Activated CD4-positive, alpha-beta T cell treated with anti-CD3 and anti-CD28 coated beads, Interleukin-2, Interleukin-6, amounts not matched to agents 100 ng/mL and 50 ng/mL, durations not matched to agents 16 hours and 8 hours (primary cell): ENCODE measurements at regions not wholly inside any gene's neighbourhood (a gene's known extent, or its start where the extent isn't known, plus 50 kb on each side); places are given as distances from the start of the nearest gene placed in this dataset.
"Not testable (repeated sequence)": the region's sequence is repeated elsewhere in the genome, so short reads cannot be mapped to it uniquely, and the experiment has no call there.

Experiments used
- DNase-seq: peaks from one replicate; pipeline ENCODE4 v3.0.0-alpha.2; 2020

DNA sequence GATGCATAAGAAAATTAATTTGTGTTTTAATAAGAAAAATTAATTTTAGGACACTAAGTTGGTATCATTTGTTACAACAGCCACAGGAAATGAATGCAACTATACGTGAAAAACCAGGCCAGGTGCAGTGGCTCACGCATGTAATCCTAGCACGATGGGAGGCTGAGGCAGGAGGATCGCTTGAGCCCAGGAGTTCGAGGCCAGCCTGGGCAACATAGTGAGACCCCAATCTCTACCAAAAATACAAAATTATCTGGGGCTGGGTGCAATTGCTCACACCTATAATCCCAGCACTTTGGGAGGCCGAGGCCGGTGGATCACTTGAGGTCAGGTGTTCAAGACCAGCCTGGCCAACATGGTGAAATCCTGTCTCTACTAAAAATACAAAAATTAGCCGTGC is 132.2 kb upstream of the CIBAR2 start:
- not testable (repeated sequence) for DNase-seq

DNA sequence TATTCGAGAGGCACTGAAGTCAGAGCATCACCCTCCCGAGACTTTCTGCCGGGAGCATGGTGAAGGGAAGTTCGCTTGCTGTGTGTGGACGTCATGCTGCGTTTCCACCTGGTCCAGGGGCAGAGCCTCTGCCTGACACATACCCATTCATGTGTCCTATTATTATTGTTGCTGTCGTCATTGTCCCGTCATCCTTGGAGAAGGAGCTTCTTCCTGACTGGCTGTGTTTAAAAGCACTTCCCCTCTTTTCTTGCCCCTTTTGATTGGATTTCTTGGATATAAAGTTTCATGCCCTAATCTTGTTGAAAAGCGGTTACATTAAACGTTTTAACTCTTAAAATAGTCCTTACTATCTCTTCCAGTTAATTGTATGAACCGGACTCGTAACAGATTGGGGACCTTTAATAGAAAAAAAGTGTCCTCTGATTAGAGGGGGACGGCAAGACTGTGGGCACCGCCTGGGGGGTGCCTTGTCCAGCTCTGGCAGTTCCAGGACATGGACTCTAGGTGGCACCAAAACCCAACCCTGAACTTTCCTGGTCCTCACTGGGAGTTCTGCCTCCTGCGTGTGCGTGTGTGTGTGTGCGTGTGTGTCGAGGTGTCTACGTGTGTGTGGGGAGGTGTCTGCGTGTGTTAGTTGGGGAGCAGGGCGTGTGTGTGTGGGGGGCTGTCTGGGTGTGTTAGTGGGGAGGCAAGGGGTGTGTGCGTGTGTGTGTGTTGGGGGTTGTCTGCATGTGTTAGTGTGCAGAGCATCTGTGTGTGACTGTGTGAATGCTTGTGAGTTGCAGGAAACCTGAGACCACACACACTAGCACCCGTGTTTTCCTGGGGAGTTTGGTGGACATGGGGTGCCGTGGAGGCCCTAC is 133.3 kb upstream of the CIBAR2 start:
- peak; percentile 47 for DNase-seq

DNA sequence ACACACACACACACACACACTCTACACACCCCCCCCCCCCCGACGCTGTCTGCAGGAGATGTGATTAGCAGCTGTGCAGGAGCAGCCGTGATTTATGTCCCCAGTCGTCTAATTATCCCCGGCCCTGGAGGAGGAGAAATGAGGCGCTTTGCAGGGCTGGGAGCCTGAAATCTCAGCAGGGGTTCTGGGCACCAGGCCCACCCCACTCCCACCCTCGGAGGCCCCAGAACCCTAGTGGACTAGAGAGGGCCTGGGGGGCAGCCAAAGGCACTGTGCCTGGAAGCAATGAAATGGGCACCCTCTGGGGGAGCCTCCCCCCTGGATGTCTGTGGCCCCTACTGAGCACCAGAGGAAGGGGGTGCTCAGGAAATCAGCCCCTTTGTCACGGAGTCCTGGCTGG is 134.2 kb upstream of the CIBAR2 start:
- no peak for DNase-seq

DNA sequence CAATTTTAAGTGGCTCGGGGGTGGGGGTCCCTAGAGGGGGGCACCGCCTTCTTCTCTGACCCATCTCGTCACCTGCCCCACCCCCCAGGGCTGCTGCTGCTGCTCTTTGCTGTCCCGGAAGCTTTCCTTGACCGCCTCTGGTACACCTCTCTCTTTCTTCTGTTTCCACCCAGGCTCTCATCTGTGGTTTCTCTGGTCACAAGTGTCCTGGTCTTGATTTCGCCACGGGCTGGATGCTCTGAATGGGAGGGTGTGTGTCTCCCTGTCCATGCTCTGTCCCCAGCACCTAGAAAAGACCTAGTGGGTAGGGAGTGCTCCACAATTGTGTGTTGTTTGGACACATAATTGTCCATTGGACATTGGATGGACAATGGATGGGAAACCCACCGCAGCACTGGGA is 134.7 kb upstream of the CIBAR2 start:
- DNase-seq = no peak

DNA sequence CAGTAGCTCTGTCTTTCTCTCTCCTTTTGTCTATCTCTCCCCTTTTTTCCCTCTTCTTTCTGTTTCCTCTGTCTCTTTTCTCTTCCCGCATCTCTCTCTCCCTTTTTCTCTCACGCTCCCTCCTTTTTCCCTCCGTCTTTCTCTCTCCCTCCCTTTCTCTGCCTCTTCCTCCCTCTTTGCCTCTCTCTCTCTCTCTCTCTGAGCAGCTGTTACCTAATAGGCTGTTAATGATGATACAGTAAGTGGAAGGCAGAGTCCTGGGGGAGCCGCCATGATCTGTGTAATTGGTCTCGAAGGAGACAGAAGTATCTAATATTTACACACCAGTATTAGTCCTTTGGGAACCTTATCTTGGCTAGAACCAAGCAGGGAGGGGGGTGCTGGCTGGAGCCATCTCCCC is 136.1 kb upstream of the CIBAR2 start:
- no peak for DNase-seq

DNA sequence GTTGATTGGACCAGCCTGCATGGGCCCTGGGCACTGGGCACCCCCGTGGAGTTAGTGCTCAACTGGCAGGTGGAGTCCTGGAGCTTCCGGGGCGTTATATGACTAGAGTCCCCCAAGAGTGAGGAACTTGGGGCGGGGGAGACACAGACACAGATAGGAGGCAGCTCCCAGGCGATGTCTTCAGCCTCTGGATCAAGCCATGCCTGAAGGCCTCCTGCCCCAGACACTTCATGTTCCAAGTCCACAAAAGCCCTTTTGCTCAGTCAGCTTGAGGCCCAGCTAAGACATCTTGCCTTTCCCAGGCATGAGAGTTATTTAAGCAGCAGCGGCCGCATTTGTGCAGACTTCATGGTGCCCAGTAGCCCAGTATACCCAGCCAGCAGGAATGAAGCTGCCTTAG is 136.6 kb upstream of the CIBAR2 start:
- DNase-seq = no peak

DNA sequence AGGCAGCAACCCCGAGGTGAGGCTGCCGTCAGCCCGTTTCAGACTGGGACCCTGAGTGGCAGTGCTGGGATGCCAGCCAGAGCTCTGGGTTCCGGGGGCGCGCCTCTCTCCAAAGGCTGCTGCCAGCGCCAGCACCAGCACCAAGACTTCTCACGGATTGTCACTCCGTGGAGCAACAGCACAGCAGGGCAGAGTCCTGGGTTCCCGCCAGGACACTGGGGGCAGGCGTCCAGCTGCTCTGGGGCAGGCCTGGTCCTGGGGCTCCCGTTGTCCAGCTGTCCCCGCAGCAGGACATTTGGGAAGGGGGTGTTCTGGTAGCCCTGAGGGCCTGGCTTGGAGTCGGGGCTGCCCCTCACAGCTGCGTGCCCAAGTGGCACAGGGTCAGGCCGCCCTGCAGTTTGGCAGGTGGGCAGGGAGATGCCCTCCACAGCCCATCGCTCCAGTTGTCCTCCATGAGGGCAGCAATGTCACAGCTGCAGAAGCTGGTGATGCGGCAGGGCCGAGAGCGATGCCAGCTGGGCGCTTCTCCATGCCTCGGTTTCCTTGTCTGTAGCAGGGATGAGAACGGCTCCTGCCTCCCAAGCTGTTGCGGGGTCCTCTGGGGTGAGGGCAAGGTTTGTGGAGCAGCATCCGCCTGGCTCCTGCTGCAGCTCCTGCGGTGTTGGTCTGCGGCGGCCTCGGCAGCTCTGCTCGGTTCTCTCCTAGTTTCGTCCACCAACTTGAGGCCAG is 137.3 kb upstream of the CIBAR2 start:
- no peak for DNase-seq

DNA sequence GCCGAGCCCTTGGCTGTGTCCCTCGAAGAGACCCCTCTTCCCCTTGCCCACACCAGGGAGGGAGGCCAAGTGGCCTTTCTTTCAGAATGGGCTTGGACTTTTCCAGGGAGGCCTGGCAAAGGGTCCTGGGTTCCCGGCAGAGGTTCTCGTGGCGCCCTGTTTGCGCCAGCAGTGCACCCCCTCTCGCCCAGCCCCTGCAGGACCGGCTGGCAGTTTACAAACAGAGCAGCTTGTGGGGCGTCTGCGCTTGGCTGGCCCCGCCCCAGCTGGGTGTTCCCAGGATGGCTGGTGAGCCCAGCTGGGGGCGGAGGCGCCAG is 137.8 kb upstream of the CIBAR2 start:
- no peak for DNase-seq

DNA sequence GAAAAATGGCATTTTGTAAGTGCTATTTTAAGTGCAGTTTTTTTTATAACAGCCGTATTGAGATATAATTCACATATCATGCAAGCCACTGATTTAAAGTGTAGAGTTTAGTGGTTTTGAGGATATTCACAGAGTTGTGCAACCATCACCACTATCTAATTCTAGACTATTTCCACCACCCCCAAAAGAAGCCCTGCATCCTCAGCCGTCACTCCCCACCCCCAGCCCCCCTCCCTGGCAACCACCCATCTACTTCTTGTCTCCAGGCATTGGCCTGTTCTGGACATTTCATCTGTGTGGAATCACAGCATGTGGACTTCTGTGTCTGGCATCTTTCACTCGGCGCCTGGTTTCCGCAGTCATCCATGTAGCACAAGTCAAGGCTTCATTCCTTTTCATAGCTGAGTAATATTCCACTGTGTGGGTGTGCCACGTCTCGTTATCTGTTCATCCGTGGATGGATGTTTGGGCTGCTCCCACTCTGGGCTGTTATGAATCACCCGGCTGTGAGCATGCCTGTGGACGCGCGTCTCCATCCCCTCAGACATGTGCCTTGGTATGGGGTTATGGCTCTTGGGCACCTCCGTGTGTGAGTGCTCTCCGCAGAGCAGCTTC is 138.4 kb upstream of the CIBAR2 start:
- no peak for DNase-seq

DNA sequence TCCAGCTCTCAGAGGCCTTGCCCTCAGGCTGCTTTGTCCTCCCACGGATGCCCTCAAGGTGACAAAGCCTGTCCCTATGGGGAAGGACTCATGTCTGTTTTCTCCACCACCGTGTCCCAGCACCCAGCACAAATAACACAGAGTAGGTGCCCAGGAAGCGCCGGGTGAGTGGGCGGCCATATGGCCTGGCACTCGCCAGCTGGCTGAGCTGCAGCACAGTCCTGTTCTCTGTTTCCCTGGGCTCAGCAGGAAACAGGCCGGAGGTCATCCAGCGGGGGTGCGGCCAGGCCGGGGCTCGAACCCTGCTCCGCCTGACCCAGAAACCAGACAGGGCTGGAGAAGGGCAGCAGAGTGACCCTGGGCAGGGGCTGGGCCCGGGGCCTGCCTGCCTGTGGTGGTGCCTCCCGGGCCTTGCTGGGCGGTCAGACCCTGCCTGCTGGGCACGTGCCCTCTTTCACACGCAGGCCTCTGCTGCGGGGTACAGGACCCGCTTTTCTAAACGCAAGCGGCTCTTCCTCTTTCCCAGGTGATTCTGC is 139.0 kb upstream of the CIBAR2 start:
- no peak for DNase-seq

DNA sequence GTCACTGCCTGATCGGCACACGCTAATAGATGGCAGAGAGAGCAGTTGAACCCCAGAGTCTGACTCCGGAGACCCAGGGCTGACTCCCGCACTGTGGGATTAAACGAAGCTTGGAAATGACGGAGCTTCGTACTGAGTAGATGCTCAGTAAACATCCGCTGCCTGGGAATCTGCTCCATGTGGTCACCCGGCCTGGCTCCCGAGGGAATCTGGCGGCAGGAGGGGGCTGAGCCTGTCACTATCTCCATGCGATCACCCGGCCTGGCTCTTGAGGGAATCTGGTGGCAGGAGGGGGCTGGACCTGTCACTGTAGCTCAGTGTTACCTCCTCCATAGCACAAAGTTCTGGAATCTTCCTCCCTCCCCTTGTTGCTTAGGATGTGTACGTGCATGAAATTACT is 139.7 kb upstream of the CIBAR2 start:
- no peak for DNase-seq

DNA sequence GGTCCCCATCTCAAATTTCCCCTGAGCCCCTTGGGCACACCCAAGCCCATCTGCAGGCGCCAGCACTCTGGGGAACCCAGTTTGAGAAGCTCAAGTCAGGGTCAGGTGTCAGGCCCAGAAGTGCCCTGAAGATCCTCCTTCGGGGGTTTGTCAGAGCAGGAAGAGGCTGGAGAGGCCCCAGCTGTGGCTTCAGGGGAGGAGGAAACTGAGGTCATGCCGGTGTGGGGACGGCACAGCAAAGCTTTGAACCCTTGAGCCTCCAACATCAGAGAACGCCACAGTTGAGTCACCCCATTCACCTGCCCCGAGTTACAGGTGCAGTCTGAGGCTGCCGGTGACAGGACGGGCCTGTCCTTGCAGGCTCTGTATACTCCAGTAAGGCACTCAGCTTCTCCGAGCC is 140.2 kb upstream of the CIBAR2 start:
- DNase-seq = no peak

DNA sequence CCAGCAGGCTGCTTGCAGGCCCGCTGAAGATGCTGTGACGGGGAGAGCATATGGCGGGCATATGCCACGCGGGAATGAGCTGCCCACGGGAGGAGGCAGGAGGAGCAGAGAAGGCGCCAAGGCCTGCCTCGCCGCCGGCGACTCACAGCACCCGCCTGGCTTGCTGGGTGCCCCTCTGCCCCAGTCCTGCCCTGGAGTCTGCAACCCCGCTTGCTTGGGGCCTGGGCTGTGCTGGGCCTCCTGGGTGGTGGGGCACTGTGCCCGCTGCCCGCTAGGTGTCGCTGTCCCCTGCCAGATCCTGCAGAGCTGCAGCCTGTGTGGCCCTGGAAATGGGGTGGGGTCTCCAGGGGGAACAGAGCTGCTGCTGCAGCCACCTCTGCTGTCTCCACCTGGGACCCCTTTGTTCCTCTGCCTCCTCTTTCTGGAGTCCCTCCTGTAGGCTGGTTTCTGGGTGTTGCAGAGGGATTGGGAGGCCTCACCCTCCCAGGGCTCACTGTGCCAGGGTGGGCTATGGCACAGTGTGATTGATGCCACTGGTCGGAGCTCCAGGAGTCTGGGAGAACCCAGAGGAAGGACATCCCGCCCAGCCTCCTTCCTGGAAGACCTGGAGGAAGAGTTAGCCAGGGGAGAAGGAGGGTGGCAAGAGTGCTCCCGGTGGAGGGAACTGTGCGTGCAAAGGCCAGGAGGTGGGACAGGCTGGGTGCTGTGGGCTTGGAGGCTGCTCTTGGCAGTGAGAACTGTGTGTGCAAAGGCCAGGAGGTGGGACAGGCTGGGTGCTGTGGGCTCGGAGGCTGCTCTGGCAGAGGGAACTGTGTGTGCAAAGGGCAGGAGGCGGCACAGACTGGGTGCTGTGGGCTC is 141.0 kb upstream of the CIBAR2 start:
- DNase-seq = peak; percentile 63

DNA sequence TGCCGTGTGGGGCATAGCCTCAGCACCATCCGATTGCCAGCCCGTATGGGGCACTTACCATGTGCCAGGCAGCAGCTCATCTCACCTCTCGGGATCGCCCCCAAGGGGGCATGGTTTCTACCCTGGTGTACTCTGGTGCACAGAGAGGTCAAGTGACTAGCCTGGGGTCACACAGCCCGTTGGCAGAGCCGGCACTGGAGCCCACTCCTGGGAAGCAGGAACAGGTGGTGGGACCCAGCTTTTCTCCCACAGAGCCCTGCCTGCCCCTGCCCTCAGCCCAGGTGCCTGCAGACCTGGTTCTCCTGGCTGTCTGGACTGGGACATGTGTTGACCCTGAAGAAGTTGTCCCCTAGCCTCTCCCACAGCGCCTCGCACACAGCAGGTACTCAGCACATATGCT is 141.8 kb upstream of the CIBAR2 start:
- DNase-seq = no peak

DNA sequence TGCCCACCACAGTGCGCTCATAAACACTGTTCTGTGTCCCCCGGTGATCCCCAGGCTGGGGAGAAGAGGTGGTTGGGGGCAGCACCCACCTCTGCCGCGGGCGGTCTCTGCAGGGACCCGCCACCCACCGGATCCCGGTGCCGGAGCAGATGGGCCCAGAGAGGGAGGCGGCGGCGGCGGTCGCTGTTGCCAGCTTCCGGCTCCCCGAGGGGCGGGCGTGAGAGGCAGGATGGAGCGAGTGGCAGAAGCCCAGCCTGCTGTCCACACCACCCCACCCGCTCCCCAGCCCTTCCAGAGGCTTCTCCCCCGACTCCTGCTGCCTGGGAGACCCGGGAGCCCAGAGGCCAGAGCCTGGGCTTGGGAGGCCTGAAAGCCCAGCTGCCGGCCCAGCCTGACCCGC is 142.6 kb upstream of the CIBAR2 start:
- no peak for DNase-seq

DNA sequence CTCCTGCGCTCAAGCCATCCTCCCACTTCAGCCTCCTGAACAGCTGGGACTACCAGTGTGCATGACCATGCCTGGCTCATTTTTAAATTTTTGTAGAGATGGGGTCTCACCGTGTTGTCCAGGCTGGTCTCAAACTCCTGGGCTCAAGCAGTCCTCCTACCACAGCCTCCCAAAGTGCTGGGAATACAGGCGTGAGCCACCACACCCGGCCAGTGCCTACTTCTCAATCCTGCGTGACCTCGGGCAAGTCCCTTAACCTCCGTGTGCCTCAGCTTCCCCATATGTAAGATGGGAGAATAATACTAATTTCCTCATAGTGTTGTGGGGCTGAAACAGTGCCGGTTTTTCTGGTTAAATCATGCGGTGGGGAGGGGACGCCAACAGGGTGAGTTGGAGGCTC is 143.5 kb upstream of the CIBAR2 start:
- no peak for DNase-seq

DNA sequence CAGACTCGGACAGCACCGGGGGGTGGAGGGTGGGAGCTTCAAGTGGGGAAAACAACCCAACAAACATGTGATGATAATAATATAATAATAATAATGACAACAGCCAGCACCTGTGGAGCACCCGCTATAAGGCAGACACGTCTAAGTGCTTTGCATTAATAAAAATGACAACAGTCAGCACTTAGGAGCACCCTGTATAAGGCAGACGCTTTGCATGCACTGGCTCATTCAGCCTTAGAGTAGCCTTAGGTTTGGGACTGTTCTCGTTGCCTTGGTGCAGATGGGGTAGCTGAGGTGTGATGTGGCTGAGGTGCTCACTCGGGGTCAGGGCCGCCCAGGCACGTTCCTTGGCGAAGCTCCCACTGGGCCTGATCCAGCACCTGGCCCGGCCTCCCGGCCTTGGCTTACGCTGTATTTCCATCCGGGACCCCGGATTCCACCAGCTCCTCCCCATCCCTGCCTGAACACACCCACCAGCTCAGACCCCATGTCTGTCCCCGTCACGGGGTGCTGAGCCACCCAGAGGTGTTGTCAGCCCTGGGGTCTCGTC is 144.0 kb upstream of the CIBAR2 start:
- no peak for DNase-seq

DNA sequence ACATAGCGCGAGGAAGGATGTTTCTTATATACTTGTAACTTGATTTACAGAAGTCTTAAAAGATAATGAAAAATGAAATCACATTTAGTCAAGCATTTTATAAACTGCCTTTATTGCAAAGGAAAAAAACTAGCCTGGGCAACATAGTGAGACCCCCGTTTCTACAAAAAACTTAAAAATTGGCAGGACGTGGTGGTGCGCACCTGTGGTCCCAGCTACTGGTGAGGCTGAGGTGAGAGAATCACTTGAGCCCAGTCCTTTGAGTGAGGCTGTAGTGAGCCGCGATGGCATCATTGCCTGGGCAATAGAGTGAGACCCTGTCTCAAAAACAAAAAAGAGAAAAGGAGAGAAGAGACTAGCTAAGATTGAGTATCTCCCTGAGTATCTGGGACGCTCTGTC is 145.2 kb upstream of the CIBAR2 start:
- no peak for DNase-seq

DNA sequence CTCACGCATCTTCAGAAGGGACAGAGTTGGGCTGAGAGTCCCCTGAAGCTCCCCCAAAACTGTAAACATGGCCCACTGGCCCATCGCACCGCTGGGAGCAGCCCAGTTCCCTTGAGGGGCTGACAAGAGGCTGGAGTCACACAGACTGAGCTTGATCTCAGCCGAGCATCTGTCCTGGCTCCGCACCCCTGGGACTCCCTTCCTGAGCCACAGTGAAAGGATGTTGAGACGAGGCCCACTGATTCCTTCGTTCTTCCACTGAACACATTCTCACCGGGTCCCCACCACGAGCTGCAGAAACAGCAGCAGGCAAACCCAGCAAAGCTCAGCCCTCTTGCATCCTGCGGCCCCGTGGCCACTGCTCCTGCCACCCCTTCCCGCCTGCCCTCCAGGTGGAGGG is 145.9 kb upstream of the CIBAR2 start:
- DNase-seq = no peak

DNA sequence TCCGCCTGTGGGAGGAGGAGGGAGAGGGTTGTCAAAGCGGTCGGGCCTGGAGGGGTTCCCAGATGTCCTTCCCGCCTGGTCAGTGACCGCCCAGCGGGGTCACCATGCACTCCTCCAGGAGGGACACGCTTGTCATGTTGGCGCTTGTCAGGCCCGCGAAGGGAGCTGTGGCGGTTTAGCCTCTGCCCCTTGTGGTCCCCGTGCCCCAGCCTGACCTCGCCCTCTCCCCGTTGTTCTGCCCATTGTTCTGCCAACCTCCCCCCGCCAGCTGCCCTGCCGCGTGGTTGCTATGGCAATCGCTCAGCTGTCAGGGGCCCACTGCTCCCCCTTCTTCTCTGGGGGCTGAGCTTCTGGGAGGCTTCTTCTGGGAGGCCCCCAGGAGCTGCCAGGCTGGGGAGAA is 146.4 kb upstream of the CIBAR2 start:
- no peak for DNase-seq

DNA sequence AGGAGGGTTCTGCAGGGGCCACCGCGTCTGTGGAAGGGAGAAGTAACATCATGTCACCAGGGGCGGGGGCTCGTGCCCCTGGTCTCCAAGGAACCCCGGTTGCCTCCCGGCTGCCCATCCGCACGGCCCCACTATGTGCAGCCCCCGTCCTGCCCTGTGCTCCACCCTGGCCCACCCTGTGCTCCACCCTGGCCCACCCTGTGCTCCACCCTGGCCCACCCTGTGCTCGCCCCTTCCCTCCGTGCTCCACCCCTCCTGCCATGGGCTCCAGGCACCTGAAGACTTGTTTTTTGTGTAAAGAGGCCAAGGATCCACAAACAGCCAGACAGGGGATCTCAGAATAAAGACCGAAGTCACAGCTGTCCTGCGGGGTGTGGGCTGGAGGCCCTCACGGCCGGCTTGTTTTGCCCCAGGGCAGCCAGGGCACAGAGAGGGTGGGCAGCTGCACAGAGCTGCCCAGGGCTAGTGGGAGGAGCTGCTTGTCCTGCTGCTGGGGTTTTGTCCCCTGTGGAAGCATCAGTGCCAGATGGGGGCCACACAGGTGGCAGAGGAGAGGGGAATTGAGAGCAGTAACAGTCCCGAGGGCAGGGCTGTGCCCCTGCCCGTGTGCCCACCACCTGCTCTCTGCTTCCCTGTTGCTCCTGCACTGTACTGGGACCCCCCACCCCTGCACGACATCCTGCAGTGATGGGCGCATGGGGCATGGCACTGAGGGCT is 147.0 kb upstream of the CIBAR2 start:
- DNase-seq = no peak

DNA sequence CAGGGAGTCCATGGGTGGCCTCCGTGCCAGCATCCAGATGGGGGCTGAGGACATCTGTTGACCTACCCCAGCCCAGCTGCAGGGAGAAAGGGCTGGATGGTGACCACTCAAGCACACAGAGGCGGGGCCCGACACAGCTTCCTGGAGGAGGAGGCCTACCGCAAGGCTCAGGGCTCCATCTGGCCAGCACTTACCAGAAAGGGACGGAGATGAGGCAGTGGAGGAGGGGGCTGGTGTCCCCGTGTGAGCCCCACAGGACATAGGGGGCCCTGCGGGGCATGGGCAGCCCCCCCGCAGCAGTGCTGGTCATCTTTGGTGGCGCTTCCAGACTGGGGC is 147.5 kb upstream of the CIBAR2 start:
- DNase-seq = no peak
